Activated B cell treated with CpG ODN at 0.5 μM for 24 hours (primary cell): ENCODE measurements at regions not wholly inside any gene's neighbourhood (a gene's known extent, or its start where the extent isn't known, plus 50 kb on each side); places are given as distances from the start of the nearest gene placed in this dataset.

Experiments used
- ATAC-seq: fragments of 200-7000 bp; cut with Tn5 transposase; one replicate; pipeline ENCODE4 v1.10.0; 2021; ENCODE audit warnings: low read depth, mild to moderate bottlenecking, moderate library complexity
- CTCF ChIA-PET: fragments of 350-600 bp; sonication (Branson Sonifier 250); formaldehyde crosslinking; loops from one replicate; lab custom pipeline; 2021; ENCODE audit warnings: antibody characterized with exemption; lab: Charles Lee
- POLR2A ChIA-PET: fragments of 350-600 bp; sonication (Branson Sonifier 250); formaldehyde crosslinking; loops from one replicate; lab custom pipeline; 2021; ENCODE audit warnings: antibody characterized with exemption; lab: Charles Lee
- DNase-seq: peaks from one replicate; pipeline ENCODE4 v3.0.0; 2022
- H3K27ac Mint-ChIP-seq: one replicate; pipeline ENCODE4 v1.8.0; 2020; ENCODE audit warnings: mixed read lengths
- H3K27me3 Mint-ChIP-seq: one replicate; pipeline ENCODE4 v1.8.0; 2021; ENCODE audit warnings: mixed read lengths
- H3K36me3 Mint-ChIP-seq: one replicate; pipeline ENCODE4 v1.8.0; 2021; ENCODE audit warnings: low read depth, mixed read lengths
- H3K4me1 Mint-ChIP-seq: one replicate; pipeline ENCODE4 v1.8.0; 2021; ENCODE audit warnings: mixed read lengths
- H3K4me3 Mint-ChIP-seq: one replicate; pipeline ENCODE4 v1.8.0; 2020; ENCODE audit warnings: mild to moderate bottlenecking, mixed read lengths
- H3K9me3 Mint-ChIP-seq: one replicate; pipeline ENCODE4 v1.8.0; 2020; ENCODE audit warnings: mixed read lengths
- CTCF ChIP-seq: fragments of 200-600 bp; IDR thresholded peaks from one replicate; pipeline ENCODE4 v1.8.0; 2022; ENCODE audit warnings: antibody characterized with exemption, mild to moderate bottlenecking
- intact Hi-C: fragments of 100-400 bp; cut with micrococcal nuclease; formaldehyde crosslinking; loops from one replicate; pipeline ENCODE4 v1.15.1; 2024

- H3K27me3 Mint-ChIP-seq = no peaks in the 10 kb centered on the region
- CTCF ChIA-PET = no interaction called here
- H3K4me1 Mint-ChIP-seq = no peaks in the 10 kb centered on the region
- H3K4me3 Mint-ChIP-seq = no peak overlapping the region
- POLR2A ChIA-PET = no interaction called here
- ATAC-seq (no peak), DNase-seq (no peak)
- no peaks in the 10 kb centered on the region for H3K36me3 Mint-ChIP-seq
- H3K9me3 Mint-ChIP-seq = no peaks in the 10 kb centered on the region
- intact Hi-C loops = no loop called here
- TF ChIP-seq CTCF = no peak
- no peak overlapping the region for H3K27ac Mint-ChIP-seq
Measured at GRCh38 chr4:137700751-137701150, 168.5 kb upstream of the PCDH18 start.

GRCh38 chr4:137700072-137700471, 167.8 kb upstream of the PCDH18 start:
- POLR2A ChIA-PET = no interaction called here
- intact Hi-C loops = no loop called here
- ATAC-seq = no peak
- TF ChIP-seq CTCF = no peak
- DNase-seq = no peak
- Mint-ChIP-seq H3K4me3 (no peak overlapping the region), H3K9me3 (no peaks in the 10 kb centered on the region), H3K27ac (no peak overlapping the region), H3K36me3 (no peaks in the 10 kb centered on the region), H3K4me1 (no peaks in the 10 kb centered on the region), H3K27me3 (no peaks in the 10 kb centered on the region)
- CTCF ChIA-PET = no interaction called here

- no peak for TF ChIP-seq CTCF
- ATAC-seq (no peak), DNase-seq (no peak)
- Mint-ChIP-seq H3K27me3 (no peaks in the 10 kb centered on the region), H3K9me3 (no peaks in the 10 kb centered on the region), H3K36me3 (no peaks in the 10 kb centered on the region), H3K4me3 (no peak overlapping the region), H3K27ac (no peak overlapping the region), H3K4me1 (no peaks in the 10 kb centered on the region)
- ChIA-PET POLR2A (no interaction called here), CTCF (no interaction called here)
- intact Hi-C loops = no loop called here
Measured at GRCh38 chr4:137694138-137694537, 161.8 kb upstream of the PCDH18 start.

GRCh38 chr4:137693641-137694040, 161.3 kb upstream of the PCDH18 start:
- CTCF ChIA-PET = no interaction called here
- intact Hi-C loops = no loop called here
- H3K27ac Mint-ChIP-seq = no peak overlapping the region

GRCh38 chr4:137692205-137692604, 159.9 kb upstream of the PCDH18 start:
- CTCF ChIA-PET = no interaction called here
- Mint-ChIP-seq H3K27me3 (no peaks in the 10 kb centered on the region), H3K9me3 (no peaks in the 10 kb centered on the region), H3K36me3 (no peaks in the 10 kb centered on the region), H3K4me1 (no peaks in the 10 kb centered on the region), H3K4me3 (no peak overlapping the region), H3K27ac (no peak overlapping the region)
- no peak for DNase-seq
- ATAC-seq = no peak
- POLR2A ChIA-PET = no interaction called here
- TF ChIP-seq CTCF = no peak
- intact Hi-C loops = no loop called here

More at GRCh38 chr4:137693641-137694040, 161.3 kb upstream of the PCDH18 start:
- Mint-ChIP-seq H3K36me3 (no peaks in the 10 kb centered on the region), H3K4me1 (no peaks in the 10 kb centered on the region), H3K9me3 (no peaks in the 10 kb centered on the region), H3K4me3 (no peak overlapping the region), H3K27me3 (no peaks in the 10 kb centered on the region)
- TF ChIP-seq CTCF = no peak
- ATAC-seq (no peak), DNase-seq (no peak)
- POLR2A ChIA-PET = no interaction called here
